ENCODE measurements at regions not wholly inside any gene's neighbourhood (a gene's known extent, or its start where the extent isn't known, plus 50 kb on each side); places are given as distances from the start of the nearest gene placed in this dataset.

DNA sequence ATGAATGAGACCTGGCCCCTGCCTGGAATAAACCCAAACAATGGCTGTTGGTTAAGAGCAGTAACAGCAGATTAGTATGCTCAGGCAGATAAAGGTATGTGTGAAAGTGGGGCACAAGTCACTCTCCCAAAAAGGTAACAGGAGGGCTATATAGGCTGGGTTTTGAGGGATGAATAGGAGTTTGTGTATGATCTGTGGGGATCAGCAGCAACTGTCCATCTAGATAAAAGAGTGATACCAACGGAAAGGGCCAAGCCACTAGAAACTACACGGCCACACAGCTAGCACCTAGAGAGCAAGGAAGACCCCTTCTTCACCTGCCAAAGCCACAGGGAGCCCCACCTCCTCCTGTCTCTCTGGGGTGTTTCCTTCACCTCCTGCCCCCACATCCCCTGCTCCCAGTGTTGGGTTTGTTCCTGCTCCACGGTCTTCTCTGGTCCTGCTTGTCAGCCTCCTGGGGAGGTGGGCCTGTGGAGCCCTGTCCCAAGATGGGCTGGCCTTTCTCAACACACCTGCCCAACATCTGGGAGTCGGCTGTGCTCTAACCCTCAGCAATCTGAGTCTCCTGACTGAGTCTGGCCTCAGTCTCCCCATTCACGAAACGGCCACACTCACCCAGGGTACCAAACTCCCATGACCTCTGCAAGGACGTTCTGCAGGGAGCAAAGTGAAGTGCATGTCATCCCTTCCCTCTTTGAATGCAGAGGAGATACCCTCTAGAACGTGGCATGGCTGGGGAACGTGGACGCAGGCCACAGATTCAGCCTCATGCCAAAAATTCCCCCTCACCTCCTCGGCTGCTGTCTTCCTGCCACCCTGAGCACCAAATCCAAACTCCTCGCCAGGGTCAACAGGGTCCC lies 108.2 kb downstream of the NCOR2 start:
- TF ChIP-seq ZFX (IDR thresholded peaks at IDR 0.05) (no peak), CTCF (conservative IDR thresholded peaks at IDR 0.05) (no peak)
- no peak overlapping the region for H3K27ac ChIP-seq

- TF ChIP-seq CTCF (conservative IDR thresholded peaks at IDR 0.05) (no peak), ZFX (IDR thresholded peaks at IDR 0.05) (no peak)
- H3K27ac ChIP-seq: no peak overlapping the region
These were observed 109.0 kb downstream of the NCOR2 start for GRCh38 chr12:124458220-124458991.

GRCh38 chr12:124457287-124458219 lies 109.9 kb downstream of the NCOR2 start:
- TF ChIP-seq ZFX (IDR thresholded peaks at IDR 0.05) (no peak), CTCF (conservative IDR thresholded peaks at IDR 0.05) (no peak)

DNA sequence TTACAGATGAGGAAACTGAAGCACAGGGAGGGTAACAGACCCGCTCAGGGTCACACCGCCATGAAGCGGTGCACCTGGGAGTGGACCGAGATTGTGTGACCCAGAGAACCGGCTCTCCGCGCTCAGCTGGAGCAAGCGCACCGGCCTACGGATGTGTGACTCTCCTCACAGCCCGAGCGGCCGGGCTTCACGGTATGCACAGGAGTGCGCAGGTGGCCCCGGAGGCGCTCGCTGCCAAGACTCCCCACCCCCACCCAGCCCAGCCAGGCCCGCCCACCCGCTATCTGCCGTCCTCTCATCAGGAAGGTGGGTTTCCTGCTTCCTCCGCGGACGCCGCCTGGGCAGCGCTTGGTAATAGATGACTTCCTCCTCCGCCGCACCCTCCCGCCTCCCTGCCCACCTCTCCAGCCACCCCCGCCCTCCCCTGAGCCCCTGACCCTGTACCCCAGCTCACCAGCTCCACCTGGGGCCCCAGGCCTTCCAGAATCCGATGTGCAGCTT lies 110.7 kb downstream of the NCOR2 start:
- TF ChIP-seq CTCF (conservative IDR thresholded peaks at IDR 0.05) (no peak), ZFX (IDR thresholded peaks at IDR 0.05) (no peak)
- no peak overlapping the region for H3K27ac ChIP-seq

More at GRCh38 chr12:124457287-124458219, 109.9 kb downstream of the NCOR2 start:
- no peak overlapping the region for H3K27ac ChIP-seq

GRCh38 chr12:124456133-124456651 lies 111.2 kb downstream of the NCOR2 start:
- TF ChIP-seq ZFX (IDR thresholded peaks at IDR 0.05) (no peak), CTCF (conservative IDR thresholded peaks at IDR 0.05) (no peak)
- no peak overlapping the region for H3K27ac ChIP-seq

GRCh38 chr12:124455336-124455735 lies 112.1 kb downstream of the NCOR2 start:
- TF ChIP-seq CTCF (conservative IDR thresholded peaks at IDR 0.05) (no peak), ZFX (IDR thresholded peaks at IDR 0.05) (no peak)
- H3K27ac ChIP-seq: no peak overlapping the region

Measured in C4-2B (cell line).